ENCODE measurements at regions not wholly inside any gene's neighbourhood (a gene's known extent, or its start where the extent isn't known, plus 50 kb on each side); places are given as distances from the start of the nearest gene placed in this dataset.

DNA sequence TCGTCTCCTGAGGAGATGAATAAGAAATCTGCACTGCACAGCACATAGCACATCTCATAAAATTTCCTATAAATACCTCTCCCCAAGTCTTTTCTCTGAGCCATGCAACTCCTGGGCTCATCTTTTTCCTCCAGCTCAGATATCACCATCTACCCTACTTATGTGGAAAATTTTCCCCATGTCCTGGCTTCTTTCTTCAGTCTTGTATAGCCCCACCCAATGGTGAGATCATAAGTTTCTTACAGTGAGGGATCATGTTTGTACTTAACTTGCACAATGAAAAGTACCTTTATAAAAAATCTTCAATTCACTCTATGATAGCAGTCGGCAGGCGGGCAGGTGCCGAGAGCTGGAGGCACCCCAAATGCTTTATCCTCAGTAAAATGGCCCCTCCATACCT lies 198.6 kb upstream of the S100G start:
- no peak for DNase-seq

DNA sequence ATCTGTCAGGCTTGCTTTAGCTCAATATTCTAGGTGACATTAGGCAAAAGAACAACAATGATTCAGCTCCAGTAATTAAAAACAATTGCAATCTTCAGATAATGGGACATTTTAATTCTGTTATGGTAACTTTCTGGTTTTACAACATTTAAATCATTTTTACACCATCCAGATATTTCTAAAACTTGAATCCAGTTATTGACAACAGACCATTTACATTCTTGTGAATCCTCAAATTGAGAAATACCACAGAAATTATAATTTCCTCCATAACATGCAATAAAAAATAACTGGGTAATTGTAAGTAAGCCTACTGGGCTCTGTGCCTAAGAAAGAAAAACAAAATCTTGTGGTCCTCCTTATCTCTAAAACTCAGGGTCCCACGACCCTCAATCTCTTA lies 195.0 kb upstream of the S100G start:
- DNase-seq: no peak

DNA sequence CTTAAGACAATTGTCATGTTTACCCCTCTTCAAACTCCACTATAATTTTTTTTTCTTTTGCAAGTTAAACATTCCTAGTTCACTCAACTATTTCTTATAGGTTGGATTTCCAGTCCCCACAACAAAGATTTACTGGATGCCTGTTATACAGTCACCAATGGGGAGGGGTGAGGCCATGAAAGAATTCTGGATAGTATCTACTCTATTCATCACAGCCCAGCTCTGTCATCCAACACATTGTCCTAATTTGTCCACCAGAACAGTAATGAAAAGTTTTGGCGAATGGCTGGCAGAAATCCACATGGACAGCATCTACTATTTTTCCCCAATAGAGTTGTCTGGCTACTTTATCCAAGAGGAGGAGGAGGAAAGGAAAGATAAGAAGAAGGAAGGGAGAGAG lies 192.7 kb upstream of the S100G start:
- DNase-seq: no peak

DNA sequence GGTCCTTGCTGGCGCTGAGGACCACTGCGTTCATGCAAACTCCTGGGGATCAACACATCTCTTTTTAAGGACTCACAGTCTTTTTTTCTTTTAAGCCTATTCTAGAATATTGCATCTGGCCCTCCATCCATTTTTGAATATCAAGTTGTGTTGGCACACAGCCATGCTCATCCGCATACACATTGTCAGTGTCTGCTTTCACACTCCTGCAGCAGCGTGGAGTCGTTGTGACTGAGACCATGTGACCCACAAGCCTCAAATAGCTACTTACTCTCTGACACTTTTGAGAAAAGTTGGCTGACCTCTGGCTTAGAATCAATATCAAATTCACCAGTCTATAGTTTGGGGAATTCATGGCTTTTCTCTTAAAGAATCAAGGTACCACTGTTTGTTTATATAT lies 191.8 kb upstream of the S100G start:
- no peak for DNase-seq

DNA sequence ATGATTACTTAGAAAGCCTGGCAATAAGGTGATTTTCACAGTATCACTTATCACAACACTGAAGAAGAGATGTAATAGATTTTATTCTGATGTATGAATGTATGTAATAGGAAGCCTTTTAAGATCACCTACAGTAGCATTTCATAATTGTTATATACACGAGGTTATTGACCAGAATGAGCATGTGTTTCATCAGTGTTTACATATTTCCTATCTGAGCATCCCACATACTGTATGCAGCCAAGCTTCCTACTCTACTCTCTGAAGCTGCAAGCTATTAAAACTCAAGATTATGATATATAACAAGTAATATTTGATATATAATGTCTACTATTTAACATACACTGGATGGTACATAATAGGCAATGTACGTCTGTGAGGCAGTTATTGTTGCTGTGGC lies 190.9 kb upstream of the S100G start:
- no peak for DNase-seq

DNA sequence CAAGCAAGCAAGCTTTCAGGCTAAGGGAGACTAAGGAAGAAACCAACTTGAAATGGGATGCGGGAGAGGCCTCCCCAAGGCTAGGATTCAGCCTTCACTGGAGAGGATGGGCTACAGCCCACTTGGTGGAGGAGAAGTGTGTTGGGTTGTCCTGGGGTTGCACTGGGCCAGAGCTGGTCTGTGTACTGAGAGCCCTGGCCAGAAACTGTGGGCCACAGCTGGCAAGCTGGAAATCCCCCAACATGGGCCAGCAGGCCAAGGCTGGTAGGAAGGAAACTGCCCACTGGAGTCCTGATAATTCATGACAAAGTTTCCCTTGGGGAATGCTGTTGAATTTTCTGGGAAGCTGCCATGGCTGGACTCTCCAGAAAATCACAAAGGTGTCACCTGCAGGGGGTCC lies 188.0 kb upstream of the S100G start:
- no peak for DNase-seq

DNA sequence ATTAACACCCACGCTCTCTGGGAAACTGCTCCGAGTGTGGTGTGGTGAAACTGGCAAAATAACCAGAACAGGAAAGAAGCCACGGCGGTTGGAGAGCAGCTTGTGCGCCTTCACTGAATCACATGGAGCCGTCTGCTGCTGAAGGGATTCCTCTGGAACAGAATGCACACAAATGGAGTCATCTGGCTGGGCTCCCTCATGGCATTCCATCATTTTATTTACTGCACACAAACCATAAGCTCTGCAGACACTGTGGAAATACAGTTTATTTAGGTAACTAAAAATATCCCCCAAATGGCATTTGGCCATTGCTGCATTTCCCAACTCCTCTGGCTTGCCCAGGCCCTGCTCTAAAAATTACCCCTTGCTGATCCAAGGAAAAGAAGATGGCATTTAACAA lies 187.0 kb upstream of the S100G start:
- DNase-seq: no peak

DNA sequence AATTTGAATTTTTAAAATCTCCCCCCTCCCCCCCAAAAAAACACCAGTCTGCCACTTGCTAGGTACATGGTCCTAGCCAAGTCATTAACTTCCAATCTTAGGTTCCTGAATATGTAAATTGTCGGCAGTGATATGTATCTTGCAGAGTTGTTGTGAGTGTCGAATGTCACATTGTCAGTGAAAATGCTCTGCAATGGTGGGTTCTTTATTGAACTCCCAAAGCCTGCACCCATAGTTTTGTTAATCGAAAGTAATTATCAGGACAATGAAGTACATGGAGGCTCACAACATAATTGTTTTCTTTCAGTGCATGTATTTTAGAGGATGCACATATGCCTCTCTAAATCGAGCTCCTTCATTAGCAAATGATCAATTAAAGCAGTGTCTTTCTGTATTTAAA lies 185.6 kb upstream of the S100G start:
- no peak for DNase-seq

DNA sequence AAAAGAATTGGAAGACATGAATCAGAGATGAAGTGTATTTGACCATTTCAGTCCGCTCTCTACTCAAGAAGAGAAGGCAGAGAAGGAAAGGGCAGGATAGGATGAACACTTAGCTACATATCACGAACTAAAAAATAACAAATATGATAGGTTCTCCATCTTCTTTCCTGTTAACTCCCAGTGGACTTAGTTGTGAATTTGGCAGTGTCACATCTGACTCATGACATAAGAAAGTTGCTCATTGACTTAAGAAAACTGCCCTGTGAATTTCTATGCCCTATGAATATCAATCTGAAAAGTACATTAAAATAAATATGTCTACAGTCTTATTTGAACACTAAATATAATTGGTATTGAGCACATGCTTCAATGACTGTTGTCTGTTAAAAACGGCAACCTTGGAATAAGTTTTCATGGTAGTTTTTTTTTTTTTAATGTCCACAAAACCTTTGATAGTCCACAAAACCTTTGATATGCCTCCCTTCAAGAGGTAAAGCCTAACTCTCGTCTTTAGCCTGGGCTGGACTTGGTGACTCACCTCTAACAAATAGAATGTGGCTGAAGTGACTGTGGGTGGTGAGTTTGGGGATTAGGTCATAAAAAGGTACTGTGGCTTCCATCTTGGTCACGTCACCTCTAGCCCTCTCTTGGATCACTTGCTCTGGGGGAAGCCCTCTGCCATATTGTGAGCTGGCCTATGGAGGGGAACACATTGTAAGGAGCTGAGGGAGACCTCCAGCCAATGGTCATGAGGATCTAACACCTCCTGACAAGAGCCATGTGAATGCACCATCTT lies 184.7 kb upstream of the S100G start:
- DNase-seq: no peak

DNA sequence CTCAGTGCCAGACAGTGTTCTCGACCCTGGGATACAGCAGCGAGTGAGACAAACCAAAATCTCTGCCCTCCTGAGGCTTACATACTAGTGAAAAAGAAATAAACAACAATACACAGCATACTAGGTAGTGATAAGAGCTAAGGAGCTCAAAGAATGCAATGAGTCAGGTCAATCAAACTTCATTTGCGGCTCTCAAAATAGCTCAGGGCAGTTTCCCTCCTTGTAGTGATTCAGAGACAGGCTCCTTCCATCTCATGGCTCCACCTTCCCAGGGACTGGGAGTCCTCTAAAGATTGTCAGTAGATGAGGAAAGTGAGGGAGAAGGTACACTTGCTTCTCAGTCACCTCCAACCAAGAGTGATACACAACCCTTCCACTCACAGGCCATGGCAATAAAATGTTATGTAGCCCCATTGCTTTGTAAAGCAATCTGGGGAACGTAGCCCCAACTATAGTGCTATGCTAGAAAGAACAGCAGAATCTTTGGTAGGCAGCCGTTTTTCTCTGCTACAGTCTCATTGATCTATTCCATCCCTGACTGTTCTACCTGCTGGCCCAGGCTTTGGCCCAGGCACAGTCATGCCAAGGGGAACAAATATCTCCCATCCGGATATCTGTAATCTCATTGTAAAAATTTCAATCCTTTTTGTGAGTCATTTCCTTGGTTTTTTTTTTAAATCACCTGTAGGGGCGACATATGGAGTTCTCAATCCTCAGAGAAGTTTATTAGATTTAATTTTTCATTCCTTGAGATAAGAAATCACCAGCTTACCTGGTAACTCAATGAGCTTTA lies 183.1 kb upstream of the S100G start:
- no peak for DNase-seq

DNA sequence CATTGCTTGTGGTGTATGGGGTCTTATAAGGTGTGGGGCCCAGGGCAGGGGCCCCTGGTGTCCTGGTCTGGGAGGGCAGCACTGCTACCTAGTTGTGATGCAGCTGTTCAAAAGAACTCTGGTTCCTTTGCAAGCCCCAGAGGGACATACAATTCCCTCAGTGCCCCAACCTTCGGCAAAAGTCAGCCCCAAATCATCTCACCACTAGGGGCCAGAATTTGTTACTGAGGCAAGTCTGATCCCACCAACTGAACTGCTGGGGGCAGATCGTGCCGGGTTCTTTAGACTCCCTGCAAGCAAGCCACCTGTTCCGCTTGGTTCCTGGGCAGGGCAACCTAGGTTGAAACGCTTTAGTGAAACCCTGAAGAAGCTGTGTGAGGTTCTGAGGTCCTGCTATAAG lies 180.1 kb upstream of the S100G start:
- no peak for DNase-seq

DNA sequence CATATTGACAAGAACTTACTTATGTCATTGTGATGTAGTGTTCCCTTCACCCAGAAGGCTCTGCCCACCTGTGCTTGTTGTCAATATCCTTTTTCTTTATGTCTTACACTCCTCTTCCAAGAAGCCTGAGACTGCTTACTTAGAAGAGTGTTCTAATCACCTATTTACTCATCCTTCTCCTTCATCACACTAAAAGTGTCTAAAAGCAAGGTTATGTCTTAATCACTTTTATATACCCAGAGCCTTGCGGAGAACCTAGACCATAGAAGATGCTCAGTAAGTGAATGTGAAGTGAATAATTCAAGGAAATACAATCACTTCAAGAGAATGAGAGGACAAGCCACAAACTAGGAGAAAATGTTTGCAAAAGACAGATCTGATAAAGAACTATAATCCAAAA lies 177.6 kb upstream of the S100G start:
- DNase-seq: no peak

DNA sequence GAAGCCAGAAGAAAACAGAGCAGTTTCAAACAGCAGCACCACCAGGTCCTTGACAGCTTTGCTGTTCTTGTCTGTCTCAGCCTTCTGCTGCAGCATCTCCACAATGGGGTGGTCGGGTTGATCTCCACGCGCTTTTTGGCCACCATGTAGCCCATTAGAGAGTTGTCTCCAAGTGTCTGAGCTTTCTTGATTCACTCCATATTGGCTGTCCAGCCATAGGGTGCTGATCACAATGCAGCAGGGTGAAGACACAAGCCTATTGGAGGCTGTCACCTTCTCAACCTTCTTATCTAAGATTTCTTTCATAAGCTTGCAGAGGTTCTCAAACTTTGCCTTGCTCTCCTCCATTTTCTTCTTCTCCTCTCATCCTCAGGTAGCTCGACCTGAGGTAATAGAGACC lies 175.4 kb upstream of the S100G start:
- no peak for DNase-seq

DNA sequence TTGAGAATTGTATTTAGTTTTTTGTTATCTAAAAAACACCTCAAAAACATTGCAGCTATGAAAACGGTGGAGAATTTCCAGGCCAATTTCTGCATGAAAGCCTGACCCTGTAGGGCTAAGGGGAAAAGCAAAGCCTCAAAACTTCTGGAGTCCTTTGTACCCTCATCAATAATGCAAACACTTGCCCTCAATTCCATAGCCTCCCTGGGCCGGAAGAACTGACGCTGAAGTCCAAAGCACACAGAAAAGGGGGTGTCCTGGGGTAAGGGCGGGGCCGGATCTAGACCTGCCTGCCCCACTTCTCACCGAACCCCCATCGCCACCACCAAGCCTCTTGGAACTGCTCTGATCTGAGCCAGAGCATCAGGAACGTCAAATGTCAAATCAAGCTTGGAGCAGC lies 173.9 kb upstream of the S100G start:
- DNase-seq: no peak

DNA sequence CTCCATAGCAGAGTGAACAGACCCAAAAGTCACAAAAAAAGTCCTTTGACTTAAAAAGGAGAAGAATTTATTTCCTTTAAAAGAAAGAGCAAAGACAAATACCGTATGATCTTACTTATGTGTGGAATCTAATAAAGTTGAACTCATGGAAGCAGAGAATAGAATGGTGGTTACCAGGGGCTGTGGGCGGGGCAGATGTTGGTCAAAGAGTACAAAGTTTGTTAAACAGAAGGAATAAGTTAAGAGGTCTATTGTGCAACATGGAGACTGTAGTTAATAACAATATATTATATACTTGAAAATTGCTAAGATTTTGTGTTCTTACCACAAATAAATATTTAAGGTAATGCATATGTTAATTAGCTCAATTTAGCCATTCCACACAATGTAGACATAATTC lies 173.3 kb upstream of the S100G start:
- DNase-seq: no peak

DNA sequence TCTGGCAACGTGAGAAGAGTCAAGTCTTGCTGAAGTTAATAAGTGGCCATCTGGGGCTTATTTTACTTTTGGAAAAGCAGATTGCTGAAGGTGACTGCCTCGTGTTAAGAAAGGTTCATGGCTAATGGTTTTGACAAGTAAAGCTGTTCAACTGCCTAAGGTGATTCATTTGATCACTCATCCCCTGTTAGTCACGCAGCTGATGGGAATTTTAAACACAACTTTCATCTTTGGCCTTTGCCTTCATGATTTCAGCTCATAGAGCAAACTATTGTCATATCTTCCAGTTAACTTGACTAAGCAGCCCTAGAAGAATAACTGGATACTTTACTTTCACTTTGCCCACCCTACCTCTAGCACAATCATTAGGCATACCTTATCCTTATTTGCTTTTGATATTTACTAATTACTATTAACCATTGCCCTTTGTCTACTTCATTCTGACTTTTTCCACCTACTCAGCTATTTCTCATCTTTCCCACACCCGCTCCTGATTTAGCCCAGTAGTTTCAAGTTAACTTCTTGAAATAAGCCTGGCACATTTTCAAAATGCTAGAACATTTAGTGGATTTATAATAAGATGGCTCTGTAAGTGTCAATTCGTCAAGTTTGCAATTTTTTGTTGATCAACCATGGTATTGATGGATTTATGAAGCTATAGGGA lies 170.6 kb upstream of the S100G start:
- no peak for DNase-seq

DNA sequence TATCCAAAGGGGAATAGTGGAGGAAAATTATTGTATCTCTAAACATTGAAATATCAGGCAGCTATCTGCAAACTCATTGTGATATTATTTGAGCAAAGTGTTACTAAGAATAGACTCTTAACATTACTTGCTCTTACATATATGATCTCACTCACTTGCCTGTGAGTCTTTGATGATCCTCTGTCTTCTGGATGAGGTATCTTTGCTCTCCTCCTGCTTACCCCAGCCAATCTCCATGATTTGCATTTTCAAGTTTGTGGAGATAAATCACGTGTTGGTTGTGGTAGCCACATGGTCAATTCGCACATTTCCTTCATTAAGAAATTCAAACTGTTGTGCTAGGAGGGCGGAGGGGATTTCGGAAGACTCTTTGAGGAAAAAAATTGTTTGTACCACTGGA lies 169.9 kb upstream of the S100G start:
- DNase-seq: no peak

DNA sequence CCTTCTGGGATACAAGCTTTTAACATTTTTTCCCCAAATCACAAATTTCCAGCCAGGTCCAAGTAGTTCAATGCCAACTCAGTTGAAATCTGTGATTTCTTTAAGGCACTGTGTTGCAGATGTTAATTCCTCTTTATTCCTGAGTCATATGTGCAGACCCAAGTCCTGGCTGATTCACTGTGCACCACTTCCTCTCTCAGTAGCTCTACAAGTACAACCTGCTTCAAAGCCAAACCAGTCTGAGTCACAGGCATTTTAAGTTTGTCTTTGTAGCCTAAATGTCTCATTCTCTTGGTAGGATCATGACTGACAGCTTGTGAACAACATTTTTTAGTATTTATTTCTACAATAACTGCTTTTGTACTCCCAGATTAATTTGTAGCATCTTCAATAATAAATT lies 165.6 kb upstream of the S100G start:
- DNase-seq: no peak

DNA sequence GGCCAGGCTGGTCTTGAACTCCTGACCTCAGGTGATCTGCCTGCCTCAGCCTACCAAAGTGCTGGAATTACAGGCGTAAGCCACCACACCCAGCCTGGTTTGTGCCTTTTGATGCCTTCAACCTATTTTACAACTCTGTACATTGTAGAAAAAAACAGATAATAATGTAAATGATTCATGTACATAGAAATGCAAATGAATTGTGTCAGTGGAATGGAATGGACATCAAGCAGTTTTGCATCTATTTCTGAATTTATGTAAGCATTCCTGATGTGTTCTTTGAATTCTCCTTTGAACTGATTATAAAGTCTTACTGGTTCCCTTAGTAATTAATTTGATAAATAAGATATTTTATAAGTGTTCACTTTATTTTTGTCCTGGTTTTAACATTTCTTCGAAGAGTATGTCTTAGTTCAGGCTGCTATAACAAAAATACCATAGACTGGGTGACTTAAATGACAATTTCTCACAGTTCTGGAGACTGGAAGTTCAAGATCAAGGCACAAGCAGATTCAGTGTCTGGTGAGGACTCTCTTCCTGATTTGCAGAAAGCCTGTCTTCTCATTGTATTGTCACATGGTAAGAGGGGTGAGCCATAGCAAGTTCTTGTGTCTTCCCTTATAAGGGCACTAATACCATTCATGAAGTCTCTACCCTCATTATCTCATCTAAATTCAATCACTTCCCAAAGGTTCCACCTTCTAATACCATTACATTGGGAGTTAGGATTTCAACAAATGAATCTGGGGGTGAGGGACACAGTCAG lies 162.2 kb upstream of the S100G start:
- no peak for DNase-seq

DNA sequence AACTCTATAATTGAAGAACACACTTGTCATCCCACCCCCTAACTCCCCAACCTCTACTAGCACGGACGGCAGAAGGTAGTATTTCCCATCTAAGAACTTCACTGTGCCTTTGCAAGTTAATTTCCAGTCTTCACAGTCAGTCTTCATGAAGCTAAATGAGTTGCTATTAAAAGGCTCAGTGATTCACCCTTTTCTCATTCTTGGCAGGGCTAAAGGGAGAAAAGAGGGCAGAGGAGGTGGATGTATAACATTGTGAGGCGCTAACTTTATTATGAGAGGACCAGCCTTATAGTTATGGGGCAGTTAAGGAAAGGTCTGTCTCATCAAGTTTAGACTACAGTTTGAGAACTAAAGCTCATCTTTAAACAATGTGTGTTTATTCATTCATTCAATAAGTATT lies 161.0 kb upstream of the S100G start:
- no peak for DNase-seq

DNA sequence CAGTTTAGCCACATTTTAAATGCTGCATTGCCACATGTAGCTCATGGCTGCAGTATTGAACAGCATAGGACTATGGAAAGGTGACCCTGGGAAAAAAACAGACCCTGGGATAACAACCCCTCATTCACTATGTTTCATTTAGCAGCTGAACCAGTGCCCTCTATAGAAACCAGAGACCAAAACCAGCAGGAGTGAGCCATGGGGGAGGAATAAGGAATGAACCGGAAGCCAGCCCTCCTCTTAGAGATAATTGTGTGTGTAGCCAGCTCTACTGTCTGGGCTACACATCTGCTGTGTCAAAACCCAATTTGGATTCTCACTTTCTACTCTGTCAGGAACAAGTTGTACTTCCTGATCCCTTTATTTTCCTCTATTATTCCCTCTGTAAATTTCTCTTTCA lies 158.5 kb upstream of the S100G start:
- no peak for DNase-seq

DNA sequence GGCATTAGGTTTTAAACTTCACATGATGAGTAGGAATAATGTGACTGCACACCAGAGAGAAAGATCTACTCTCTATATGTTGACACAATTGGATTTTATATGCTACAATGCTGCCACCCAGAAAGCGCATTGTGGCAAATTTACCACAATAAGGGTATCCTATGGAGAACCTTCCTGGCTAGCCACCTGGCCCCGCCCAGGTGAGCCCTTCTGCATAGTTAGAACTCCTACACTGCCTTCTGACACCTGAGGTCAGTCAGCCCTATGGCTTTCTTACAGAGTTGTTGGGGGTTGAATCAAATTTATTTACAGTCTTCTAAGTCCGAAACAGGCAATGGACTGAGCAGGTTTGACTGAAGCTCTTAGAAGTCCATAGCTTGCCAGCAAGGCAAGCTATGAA lies 153.8 kb upstream of the S100G start:
- no peak for DNase-seq
